Nephron (organoid): ENCODE measurements at regions not wholly inside any gene's neighbourhood (a gene's known extent, or its start where the extent isn't known, plus 50 kb on each side); places are given as distances from the start of the nearest gene placed in this dataset.
"Not testable (repeated sequence)": the region's sequence is repeated elsewhere in the genome, so short reads cannot be mapped to it uniquely, and the experiment has no call there.

Source experiments
- H3K27ac Mint-ChIP-seq, 3 experiments: 2 replicates each; pipeline ENCODE4 v1.8.0; 2020; ENCODE audit warnings: mixed read lengths in 3 of 3, mild to moderate bottlenecking in 2 of 3, moderate library complexity in 1 of 3
- H3K27me3 Mint-ChIP-seq: 2 replicates; pipeline ENCODE4 v1.8.0; 2021; ENCODE audit warnings: low read depth, mild to moderate bottlenecking, moderate library complexity, mixed read lengths
- H3K36me3 Mint-ChIP-seq: 2 replicates; pipeline ENCODE4 v1.8.0; 2020; ENCODE audit warnings: low read depth, mixed read lengths
- H3K4me1 Mint-ChIP-seq: 2 replicates; pipeline ENCODE4 v1.8.0; 2020; ENCODE audit warnings: mixed read lengths
- H3K4me3 Mint-ChIP-seq, 3 experiments: 2 replicates each; pipeline ENCODE4 v1.8.0; 2020; ENCODE audit warnings: mild to moderate bottlenecking in 3 of 3, mixed read lengths in 3 of 3, moderate library complexity in 2 of 3
- H3K9me3 Mint-ChIP-seq: 2 replicates; pipeline ENCODE4 v1.8.0; 2020; ENCODE audit warnings: mixed read lengths
- CTCF ChIP-seq, 3 experiments: fragments of 200-600 bp; sonication (generic); IDR thresholded peaks; one replicate each; pipeline ENCODE4 v1.5.0; 2021; ENCODE audit warnings: antibody characterized with exemption in 3 of 3; ENCODE audit not compliant: unreplicated experiment in 3 of 3

- Mint-ChIP-seq H3K27ac (peak overlapping the region; percentile 43 to 90 (median 74)), H3K4me3 (no peak overlapping the region), H3K27me3 (no peaks in the 10 kb centered on the region), H3K9me3 (no peaks in the 10 kb centered on the region), H3K36me3 (peaks cover 22% of the 10 kb centered on the region), H3K4me1 (peaks cover 61% of the 10 kb centered on the region)
- no peak for TF ChIP-seq CTCF (IDR thresholded peaks at IDR 0.05; ENCODE audit: unreplicated experiment in 3 of 3)
Observed at GRCh38 chr6:21751608-21752007, 158.1 kb downstream of the SOX4 start.

GRCh38 chr6:21752054-21752811, 158.7 kb downstream of the SOX4 start:
- Mint-ChIP-seq H3K27ac (no peak overlapping the region), H3K27me3 (no peaks in the 10 kb centered on the region), H3K4me1 (peaks cover 55% of the 10 kb centered on the region), H3K36me3 (peaks cover 25% of the 10 kb centered on the region), H3K9me3 (no peaks in the 10 kb centered on the region), H3K4me3 (no peak overlapping the region)
- TF ChIP-seq CTCF (IDR thresholded peaks at IDR 0.05; ENCODE audit: unreplicated experiment in 3 of 3): no peak

DNA sequence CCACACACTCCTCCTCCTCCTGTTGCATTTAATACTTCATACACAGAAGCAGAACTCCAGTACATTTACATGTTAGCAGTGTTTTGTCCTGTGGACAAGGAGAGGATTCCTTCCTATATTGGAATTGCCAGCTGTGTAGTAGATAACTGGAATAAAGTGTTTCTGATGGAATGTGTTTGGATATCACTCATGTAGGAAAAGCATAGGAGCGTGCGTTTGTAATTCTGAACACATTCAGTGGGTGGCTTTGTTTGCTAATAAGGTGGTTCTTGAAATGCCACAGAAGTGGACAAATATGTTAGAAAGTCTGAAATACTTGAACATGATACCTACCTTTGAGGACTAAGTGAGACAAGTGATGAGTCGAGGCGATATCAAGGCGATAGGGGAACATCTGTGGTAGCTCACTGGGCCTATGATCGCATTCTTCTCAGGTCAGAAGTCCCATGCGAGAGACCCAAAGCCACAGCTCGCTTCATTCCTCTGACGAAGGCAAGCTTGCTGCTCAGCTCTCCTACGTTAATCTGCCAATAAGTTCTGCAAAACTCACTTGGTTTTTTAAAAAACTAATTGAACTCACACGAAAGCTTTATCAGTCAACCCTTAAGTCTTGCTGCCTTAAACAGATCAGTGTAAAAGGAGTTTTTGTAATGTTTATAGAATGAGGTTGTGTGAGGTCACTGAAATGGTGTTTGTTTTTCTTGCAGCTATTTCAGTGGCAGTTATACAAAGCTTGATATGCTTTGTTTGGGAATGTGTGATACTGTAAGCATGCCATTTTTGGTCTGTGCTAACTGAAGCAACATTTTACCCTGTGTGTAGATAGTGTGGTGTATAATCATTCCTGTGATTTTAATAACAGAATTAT, 159.9 kb downstream of the SOX4 start:
- Mint-ChIP-seq H3K4me1 (peaks cover 42% of the 10 kb centered on the region), H3K4me3 (no peak overlapping the region), H3K9me3 (no peaks in the 10 kb centered on the region), H3K27ac (peak overlapping the region; percentile 32 to 90 (median 88)), H3K36me3 (peaks cover 29% of the 10 kb centered on the region), H3K27me3 (no peaks in the 10 kb centered on the region)
- TF ChIP-seq CTCF (IDR thresholded peaks at IDR 0.05; ENCODE audit: unreplicated experiment in 3 of 3): no peak

GRCh38 chr6:21754891-21755290, 161.3 kb downstream of the SOX4 start:
- no peak overlapping the region for H3K4me3 Mint-ChIP-seq

DNA sequence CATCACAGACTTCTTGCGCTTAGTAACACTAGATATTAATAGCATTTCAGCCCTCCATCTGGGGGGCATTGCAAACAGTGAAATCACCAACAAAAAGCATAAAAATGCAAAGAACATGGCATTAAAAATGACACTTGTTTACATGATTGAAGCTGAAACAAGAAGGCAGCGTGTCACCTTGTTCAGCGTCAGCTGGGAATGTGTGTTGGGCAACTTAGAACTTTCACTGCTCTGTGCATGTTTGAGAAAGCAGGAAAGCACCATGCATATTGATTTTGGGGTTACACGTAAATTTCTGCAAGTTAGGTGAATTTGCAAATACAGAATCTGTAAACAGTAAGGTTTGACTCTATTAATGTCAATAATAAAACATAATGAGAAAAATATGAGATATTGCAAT, 162.9 kb downstream of the SOX4 start:
- TF ChIP-seq CTCF (IDR thresholded peaks at IDR 0.05; ENCODE audit: unreplicated experiment in 3 of 3): no peak
- Mint-ChIP-seq H3K4me1 (peaks cover 17% of the 10 kb centered on the region), H3K4me3 (no peak overlapping the region), H3K36me3 (peaks cover 42% of the 10 kb centered on the region), H3K27me3 (no peaks in the 10 kb centered on the region), H3K9me3 (no peaks in the 10 kb centered on the region), H3K27ac (peak overlapping the region in 1 of 3 experiments; percentile 62)

More at GRCh38 chr6:21754891-21755290, 161.3 kb downstream of the SOX4 start:
- peaks cover 33% of the 10 kb centered on the region for H3K4me1 Mint-ChIP-seq
- H3K36me3 Mint-ChIP-seq: peaks cover 33% of the 10 kb centered on the region
- H3K27me3 Mint-ChIP-seq: no peaks in the 10 kb centered on the region
- TF ChIP-seq CTCF (IDR thresholded peaks at IDR 0.05; ENCODE audit: unreplicated experiment in 3 of 3): no peak
- H3K9me3 Mint-ChIP-seq: no peaks in the 10 kb centered on the region
- peak overlapping the region in 1 of 3 experiments; percentile 60 for H3K27ac Mint-ChIP-seq

DNA sequence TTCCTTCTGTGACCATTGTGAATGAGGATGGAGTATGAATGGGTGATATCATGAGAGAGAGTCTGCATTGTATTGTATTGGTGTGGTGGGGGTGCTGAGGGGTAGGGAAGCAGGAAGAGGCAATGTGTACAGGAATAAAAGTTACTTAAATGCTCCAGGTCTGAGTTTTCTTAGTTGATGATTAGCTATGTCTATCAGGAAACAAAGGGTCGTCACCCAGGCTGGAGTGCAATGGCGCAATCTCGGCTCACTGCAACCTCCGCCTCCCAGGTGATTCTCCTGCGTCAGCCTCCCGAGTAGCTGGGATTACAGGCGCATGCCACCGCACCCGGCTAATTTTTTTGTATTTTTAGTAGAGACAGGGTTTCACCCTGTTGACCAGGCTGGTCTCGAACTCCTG, 163.8 kb downstream of the SOX4 start:
- not testable (repeated sequence) for H3K9me3 Mint-ChIP-seq, H3K4me3 Mint-ChIP-seq, H3K27me3 Mint-ChIP-seq
- H3K36me3 Mint-ChIP-seq: peaks cover 51% of the 10 kb centered on the region
- H3K4me1 Mint-ChIP-seq: peaks cover 14% of the 10 kb centered on the region
- peak overlapping the region; percentile 3 to 62 (median 31) for H3K27ac Mint-ChIP-seq
